Esophagus muscularis mucosa (tissue), 4 donors: ENCODE measurements at regions not wholly inside any gene's neighbourhood (a gene's known extent, or its start where the extent isn't known, plus 50 kb on each side); places are given as distances from the start of the nearest gene placed in this dataset.

Experiments used
- CTCF ChIP-seq, 3 experiments: fragments of 200-600 bp in 2 of 3; fragments of 450-650 bp in 1 of 3; sonication (generic) in 2 of 3; IDR thresholded peaks; one replicate each; pipeline ENCODE4 v1.5.1; 2017 to 2019; ENCODE audit warnings: antibody characterized with exemption in 3 of 3, mild to moderate bottlenecking in 2 of 3, moderate library complexity in 1 of 3
- EP300 ChIP-seq: sonication (generic); formaldehyde crosslinking; IDR thresholded peaks from one replicate; pipeline ENCODE4 v1.6.1; 2017; ENCODE audit warnings: antibody characterized with exemption
- POLR2A ChIP-seq: fragments of 450-650 bp; IDR thresholded peaks from one replicate; pipeline ENCODE4 v1.6.1; 2017; ENCODE audit warnings: antibody characterized with exemption, moderate library complexity, mild to moderate bottlenecking, low read depth

GRCh38 chr2:16186661-16187481 is 246.5 kb downstream of the MYCN start:
- TF ChIP-seq EP300: no peak
- TF ChIP-seq CTCF (IDR thresholded peaks at IDR 0.05): no peak
- TF ChIP-seq POLR2A: no peak
